ENCODE measurements at regions not wholly inside any gene's neighbourhood (a gene's known extent, or its start where the extent isn't known, plus 50 kb on each side); places are given as distances from the start of the nearest gene placed in this dataset.
"Not testable (repeated sequence)": the region's sequence is repeated elsewhere in the genome, so short reads cannot be mapped to it uniquely, and the experiment has no call there.

- not testable (repeated sequence) for TF ChIP-seq YY1 (IDR thresholded peaks at IDR 0.05; ENCODE audit: insufficient read depth, insufficient read length); ZNF274 (IDR thresholded peaks at IDR 0.05; ENCODE audit: low read depth, low read length)
These were observed 100.0 kb downstream of the FAM217A start for GRCh38 chr6:3978966-3979365.

All from NT2/D1 (cell line).